ENCODE measurements at regions not wholly inside any gene's neighbourhood (a gene's known extent, or its start where the extent isn't known, plus 50 kb on each side); places are given as distances from the start of the nearest gene placed in this dataset.

DNA sequence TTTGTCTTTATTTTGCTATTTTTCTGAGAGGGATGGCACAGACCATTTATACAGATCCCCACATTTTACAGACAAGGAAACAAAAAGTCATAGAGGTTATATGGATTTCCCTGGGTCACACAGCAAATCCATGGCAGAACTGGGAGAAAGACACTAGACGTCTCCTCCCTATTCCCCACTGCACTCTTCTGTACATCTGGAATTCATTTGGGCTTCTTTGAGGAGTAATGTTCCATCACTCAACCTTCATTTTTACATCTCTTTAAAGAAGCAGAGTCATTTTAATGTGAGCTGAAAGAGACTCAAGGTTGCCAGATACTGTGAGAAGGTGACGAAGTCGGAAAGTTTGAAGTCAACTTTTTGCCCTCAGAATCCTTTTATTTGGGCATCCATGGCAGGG lies 207.3 kb downstream of the OTOR start:
- no peak overlapping the region for H3K27ac ChIP-seq (ENCODE audit: insufficient read length, low read depth, low read length)
- no peak overlapping the region for H3K9ac ChIP-seq (ENCODE audit: extremely low read depth, insufficient read length, low read length)
- no peak overlapping the region for H3K4ac ChIP-seq (ENCODE audit: low read depth, low read length)
- Mint-ChIP-seq H3K36me3 (ENCODE audit: insufficient read depth in 1 of 3, low read depth in 3 of 3) (peaks cover 0 to 8% (median 7%) of the 10 kb centered on the region in 3 experiments; a peak in 5 of 7 replicates), H3K4me1 (peaks cover 22 to 36% of the 10 kb centered on the region in 2 experiments), H3K27me3 (ENCODE audit: low read depth) (no peaks in the 10 kb centered on the region), H3K27ac (no peak overlapping the region), H3K4me3 (no peak overlapping the region), H3K9me3 (peaks cover 8 to 14% of the 10 kb centered on the region in 2 experiments)
- H2BK12ac ChIP-seq (ENCODE audit: insufficient read length, low read depth, low read length), result no peak overlapping the region
- H3K79me1 ChIP-seq (ENCODE audit: insufficient read depth, low read depth, low read length, poor library complexity, severe bottlenecking), result no peaks in the 10 kb centered on the region
- H2AFZ ChIP-seq (ENCODE audit: low read length), result no peak overlapping the region
- no peaks in the 10 kb centered on the region for H3K27me3 ChIP-seq (ENCODE audit: insufficient read depth, low read length)
- no peak overlapping the region for H4K91ac ChIP-seq (ENCODE audit: insufficient read length, low read depth, low read length)
- no peak overlapping the region for H2AK5ac ChIP-seq (ENCODE audit: insufficient read length, low read length)
- no peak overlapping the region for H3K18ac ChIP-seq (ENCODE audit: insufficient read length, low read depth, low read length)
- H2BK5ac ChIP-seq (ENCODE audit: insufficient read length, low read length), result no peak overlapping the region
- H4K8ac ChIP-seq (replicated peaks; ENCODE audit: insufficient read length, low read depth, low read length), result no peak overlapping the region
- H3K56ac ChIP-seq (ENCODE audit: insufficient read length, low read depth, low read length), result no peak overlapping the region
- peaks cover 3% of the 10 kb centered on the region; the same call in 1 of the 2 replicates for H3K4me1 ChIP-seq (ENCODE audit: insufficient read depth, low read length)
- H4K5ac ChIP-seq (ENCODE audit: insufficient read length, low read depth, low read length), result no peak overlapping the region
- no CpG with 5 or more reads among the region's 3 CpGs for WGBS (ENCODE audit: extremely low coverage, insufficient read length, low lambda C conversion rate)
- no peak overlapping the region for H3K14ac ChIP-seq (ENCODE audit: insufficient read depth, low read length)
- no peaks in the 10 kb centered on the region for H3K9me3 ChIP-seq (ENCODE audit: control insufficient read depth, low read depth, low read length)
- H2BK15ac ChIP-seq (ENCODE audit: low read depth, low read length), result no peak overlapping the region
- H3K4me2 ChIP-seq (ENCODE audit: insufficient read depth, insufficient read length, low read length), result no peak overlapping the region
- no peak overlapping the region for H2BK120ac ChIP-seq (ENCODE audit: low read depth, low read length, poor library complexity, severe bottlenecking)
- no peaks in the 10 kb centered on the region for H4K20me1 ChIP-seq (ENCODE audit: control insufficient read depth, insufficient read depth, insufficient read length)
- TF ChIP-seq, protein P1, sequence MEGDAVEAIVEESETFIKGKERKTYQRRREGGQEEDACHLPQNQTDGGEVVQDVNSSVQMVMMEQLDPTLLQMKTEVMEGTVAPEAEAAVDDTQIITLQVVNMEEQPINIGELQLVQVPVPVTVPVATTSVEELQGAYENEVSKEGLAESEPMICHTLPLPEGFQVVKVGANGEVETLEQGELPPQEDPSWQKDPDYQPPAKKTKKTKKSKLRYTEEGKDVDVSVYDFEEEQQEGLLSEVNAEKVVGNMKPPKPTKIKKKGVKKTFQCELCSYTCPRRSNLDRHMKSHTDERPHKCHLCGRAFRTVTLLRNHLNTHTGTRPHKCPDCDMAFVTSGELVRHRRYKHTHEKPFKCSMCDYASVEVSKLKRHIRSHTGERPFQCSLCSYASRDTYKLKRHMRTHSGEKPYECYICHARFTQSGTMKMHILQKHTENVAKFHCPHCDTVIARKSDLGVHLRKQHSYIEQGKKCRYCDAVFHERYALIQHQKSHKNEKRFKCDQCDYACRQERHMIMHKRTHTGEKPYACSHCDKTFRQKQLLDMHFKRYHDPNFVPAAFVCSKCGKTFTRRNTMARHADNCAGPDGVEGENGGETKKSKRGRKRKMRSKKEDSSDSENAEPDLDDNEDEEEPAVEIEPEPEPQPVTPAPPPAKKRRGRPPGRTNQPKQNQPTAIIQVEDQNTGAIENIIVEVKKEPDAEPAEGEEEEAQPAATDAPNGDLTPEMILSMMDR (conservative IDR thresholded peaks at IDR 0.05), result no peak
- H3T11ph ChIP-seq (ENCODE audit: low read length), result no peak overlapping the region
- DNase-seq, result no peak
- H3K79me2 ChIP-seq (ENCODE audit: insufficient read depth, low read length), result no peaks in the 10 kb centered on the region
- no peaks in the 10 kb centered on the region for H3K23me2 ChIP-seq (ENCODE audit: insufficient read length, low read depth, low read length, poor library complexity, severe bottlenecking)
- no peak overlapping the region for H3K23ac ChIP-seq (ENCODE audit: insufficient read length, low read depth, low read length)
- no peak overlapping the region for H2BK20ac ChIP-seq (ENCODE audit: low read depth, low read length, poor library complexity, severe bottlenecking)

Data from H9 (cell line).